Spleen (tissue), 7 donors: ENCODE measurements at regions not wholly inside any gene's neighbourhood (a gene's known extent, or its start where the extent isn't known, plus 50 kb on each side); places are given as distances from the start of the nearest gene placed in this dataset.

ENCODE experiments used
- POLR2A ChIP-seq, 3 donors: fragments of 450-650 bp; IDR thresholded peaks; one replicate each; pipeline ENCODE4 v1.5.1; 2017; ENCODE audit warnings: antibody characterized with exemption in 3 of 3, mild to moderate bottlenecking in 1 of 3
- POLR2AphosphoS5 ChIP-seq, 3 donors: sonication (generic); formaldehyde crosslinking; IDR thresholded peaks; one replicate each; pipeline ENCODE4 v1.5.1; 2017; ENCODE audit warnings: antibody characterized with exemption in 3 of 3
- TF ChIP-seq, protein P1 (sequence below), 11 experiments: fragments of 200-600 bp in 7 of 11; fragments of 450-650 bp in 4 of 11; sonication (generic) in 4 of 11; IDR thresholded peaks in 8 of 11; conservative IDR thresholded peaks in 3 of 11; 1 replicate in 7 of 11; 2 replicates in 4 of 11; pipeline versions ENCODE4 v1.4.0 to v1.8.0; 2016 to 2021; ENCODE audit warnings: antibody characterized with exemption in 11 of 11, inconsistent platforms in 4 of 11, mild to moderate bottlenecking in 1 of 11
- donor health status: DM: no; HTN: no; CAD: no; lungs with moderate emphysema.
- donor health status: DM: no; HTN: no; CAD: no.
- donor health status: DM: no; HTN: no; CAD: no.

DNA sequence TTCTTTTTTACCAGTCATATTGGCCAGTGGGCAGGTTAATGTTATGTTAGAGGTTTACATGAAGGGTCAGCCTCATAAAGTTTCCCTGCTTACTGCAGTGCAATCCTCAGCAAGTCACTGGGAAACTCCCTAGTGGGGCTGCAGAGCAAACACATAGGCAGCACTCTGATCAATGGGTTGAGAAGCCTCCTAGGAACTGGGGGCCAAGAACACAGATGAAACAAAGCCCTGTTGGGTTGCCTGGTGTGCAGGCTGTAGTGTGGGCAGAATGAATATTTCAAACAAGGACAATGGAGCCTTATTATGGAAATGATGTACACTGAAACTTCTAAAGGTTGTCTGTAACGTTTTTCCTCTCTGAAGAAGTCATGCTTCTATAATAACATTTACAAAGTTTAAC lies 431.6 kb upstream of the PTBP2 start:
- TF ChIP-seq, protein P1, sequence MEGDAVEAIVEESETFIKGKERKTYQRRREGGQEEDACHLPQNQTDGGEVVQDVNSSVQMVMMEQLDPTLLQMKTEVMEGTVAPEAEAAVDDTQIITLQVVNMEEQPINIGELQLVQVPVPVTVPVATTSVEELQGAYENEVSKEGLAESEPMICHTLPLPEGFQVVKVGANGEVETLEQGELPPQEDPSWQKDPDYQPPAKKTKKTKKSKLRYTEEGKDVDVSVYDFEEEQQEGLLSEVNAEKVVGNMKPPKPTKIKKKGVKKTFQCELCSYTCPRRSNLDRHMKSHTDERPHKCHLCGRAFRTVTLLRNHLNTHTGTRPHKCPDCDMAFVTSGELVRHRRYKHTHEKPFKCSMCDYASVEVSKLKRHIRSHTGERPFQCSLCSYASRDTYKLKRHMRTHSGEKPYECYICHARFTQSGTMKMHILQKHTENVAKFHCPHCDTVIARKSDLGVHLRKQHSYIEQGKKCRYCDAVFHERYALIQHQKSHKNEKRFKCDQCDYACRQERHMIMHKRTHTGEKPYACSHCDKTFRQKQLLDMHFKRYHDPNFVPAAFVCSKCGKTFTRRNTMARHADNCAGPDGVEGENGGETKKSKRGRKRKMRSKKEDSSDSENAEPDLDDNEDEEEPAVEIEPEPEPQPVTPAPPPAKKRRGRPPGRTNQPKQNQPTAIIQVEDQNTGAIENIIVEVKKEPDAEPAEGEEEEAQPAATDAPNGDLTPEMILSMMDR (IDR thresholded peaks at IDR 0.05 in 8 of 11, conservative IDR thresholded peaks at IDR 0.05 in 3 of 11), result no peak
- TF ChIP-seq POLR2AphosphoS5 (IDR thresholded peaks at IDR 0.05) (no peak), POLR2A (IDR thresholded peaks at IDR 0.05) (no peak)
